Activated CD4-positive, alpha-beta T cell treated with anti-CD3 and anti-CD28 coated beads, Interleukin-2, amount 50 U/mL, for 16 hours (primary cell): ENCODE measurements at regions not wholly inside any gene's neighbourhood (a gene's known extent, or its start where the extent isn't known, plus 50 kb on each side); places are given as distances from the start of the nearest gene placed in this dataset.
"Not testable (repeated sequence)": the region's sequence is repeated elsewhere in the genome, so short reads cannot be mapped to it uniquely, and the experiment has no call there.

Experiments
- DNase-seq: peaks from one replicate; pipeline ENCODE4 v3.0.0-alpha.2; 2020

DNA sequence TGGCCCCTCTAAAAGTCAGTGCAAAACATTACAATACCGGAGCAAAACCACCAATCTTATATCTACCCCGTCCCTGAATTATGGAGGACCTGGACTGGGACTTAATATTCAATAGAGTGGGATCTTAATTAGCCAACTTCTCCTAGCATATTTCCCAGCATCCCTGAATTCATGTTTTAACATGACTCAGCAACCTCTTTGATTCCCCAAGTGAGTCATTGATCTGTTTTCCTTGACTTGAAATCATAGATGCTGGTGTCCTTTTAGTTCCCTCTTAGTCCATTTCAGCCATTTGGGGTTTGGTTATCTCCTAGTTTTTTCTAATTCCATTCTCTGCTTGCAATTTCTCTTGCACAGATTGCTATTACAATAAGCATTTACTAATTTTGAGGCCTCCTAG, 677.7 kb upstream of the CELF4 start:
- DNase-seq: no peak

GRCh38 chr18:38241736-38242135, 676.1 kb upstream of the CELF4 start:
- no peak for DNase-seq

GRCh38 chr18:38241216-38241615, 675.6 kb upstream of the CELF4 start:
- no peak for DNase-seq

DNA sequence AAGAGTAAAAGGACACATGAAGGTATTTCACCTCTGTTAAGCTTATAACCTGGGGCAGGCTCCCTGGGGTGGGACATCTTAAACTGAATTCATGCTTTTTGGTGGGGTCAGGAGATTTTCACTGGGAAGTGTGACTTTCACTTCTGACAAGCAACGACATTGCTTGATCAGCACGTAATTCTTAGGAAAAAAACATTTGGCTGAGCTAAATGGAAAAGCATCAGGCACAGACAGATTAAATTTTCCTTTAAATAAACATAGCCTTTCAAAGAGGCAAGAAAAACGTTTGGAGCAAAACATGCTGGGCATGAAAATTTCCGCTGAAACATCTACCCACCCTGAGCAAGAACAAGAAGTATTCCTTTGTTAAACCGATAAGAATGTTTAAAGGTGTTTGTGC, 674.0 kb upstream of the CELF4 start:
- no peak for DNase-seq

GRCh38 chr18:38237796-38238195, 672.2 kb upstream of the CELF4 start:
- no peak for DNase-seq

DNA sequence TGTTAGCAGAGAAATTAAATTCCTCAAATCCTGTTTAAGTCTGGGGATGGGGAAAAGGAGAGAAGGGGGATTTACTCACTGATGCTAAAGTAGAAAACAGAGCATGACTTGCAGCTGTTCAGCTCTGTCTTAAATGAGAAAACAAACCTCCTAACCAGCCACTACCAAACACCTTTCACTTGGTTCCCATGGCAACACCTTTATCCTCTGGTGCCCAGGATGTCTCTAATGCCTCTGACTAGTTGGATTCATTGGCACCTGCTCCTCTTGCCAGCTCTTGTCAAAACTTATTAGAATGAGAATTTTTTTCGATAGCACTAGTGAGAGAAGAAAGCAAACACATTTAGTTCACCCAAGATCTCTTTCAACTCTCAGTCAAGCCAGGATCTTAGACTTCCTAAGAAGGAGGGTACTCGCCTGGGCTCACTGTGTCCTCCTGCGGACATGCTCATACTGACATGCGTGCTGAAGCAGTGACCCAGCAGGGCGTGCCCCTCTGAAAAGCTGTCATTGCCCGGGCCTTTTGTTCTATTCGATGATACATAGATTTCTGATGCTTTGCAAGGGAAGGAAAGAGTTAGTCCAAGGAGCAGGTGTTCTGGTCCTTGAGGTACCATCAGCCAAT, 656.0 kb upstream of the CELF4 start:
- DNase-seq: no peak

DNA sequence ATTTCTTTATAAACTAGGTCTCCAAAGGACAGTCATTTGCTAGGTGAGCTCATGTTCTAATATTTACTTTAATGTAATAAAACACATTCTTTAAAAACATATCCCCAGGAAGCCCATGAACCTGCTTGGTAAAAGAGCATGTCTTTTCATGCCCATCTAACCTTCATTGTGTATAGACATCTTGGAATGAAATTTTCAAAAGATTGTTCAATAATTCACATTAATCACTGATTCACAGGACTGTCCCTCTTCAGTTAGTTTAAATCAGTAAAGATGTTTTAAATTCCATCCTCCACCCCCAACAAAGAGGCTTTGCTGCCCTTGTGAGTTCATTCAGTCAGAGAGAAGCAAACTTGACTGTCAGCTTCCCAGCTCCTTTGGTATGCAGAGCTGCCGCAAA, 633.4 kb upstream of the CELF4 start:
- DNase-seq: no peak

- no peak for DNase-seq
Observed at GRCh38 chr18:38198526-38198925, 632.9 kb upstream of the CELF4 start.

DNA sequence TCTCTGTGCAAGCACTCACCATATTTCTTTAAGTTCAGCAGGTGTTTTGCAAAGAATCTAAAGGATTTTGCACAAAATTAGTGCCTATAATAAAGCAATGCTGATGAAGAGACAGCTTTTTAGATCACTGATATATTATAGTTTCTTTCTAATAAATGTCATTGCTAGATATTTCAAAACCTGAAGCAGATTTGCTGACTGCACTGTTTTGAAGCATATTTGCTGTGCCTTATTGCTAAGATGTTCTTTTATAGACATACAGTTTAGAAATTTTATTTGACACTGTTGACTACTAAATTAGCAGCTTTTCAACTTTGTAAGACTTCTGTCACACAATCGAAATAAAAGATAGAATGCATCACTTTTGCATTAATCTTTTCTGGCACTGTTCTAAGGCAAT, 620.9 kb upstream of the CELF4 start:
- DNase-seq: no peak

DNA sequence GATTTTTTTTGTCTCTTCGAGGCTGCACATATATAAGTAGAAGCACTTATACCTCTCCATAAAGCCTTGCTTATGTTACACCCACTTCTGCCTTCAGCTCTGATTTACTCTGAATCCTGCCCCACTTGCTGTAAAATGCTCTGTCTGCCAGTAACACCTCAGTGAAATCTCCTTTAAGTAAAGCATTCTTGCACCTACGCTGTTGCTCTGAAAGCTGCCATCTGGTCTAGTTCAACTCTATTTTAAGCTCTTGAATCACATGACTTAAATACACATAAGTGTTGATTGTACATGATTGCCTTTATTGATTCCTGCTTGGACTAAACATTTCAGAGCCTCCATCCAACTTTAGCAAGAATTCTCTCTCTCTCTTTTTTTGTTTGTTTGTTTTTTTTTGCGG, 609.0 kb upstream of the CELF4 start:
- DNase-seq: no peak

DNA sequence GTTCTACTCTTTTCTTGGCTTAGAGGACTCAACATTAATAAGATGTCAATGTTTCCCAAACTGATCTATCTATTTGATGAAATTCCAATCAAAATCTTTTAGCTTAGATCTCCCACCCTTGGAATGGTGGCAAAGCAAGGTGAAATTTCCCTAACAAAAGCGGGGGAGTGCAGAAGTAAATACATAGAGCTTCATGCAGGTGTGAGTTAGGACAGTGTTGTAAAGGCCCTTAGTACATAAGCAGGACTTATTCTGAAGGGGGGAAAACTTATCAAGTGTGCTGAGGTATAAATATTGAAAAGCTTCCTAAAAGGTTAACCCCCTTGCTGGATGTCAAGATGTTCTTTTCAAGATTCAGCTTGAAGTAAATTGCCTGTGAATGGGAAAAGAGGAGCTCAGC, 608.6 kb upstream of the CELF4 start:
- no peak for DNase-seq

GRCh38 chr18:38170845-38171244, 605.2 kb upstream of the CELF4 start:
- no peak for DNase-seq

DNA sequence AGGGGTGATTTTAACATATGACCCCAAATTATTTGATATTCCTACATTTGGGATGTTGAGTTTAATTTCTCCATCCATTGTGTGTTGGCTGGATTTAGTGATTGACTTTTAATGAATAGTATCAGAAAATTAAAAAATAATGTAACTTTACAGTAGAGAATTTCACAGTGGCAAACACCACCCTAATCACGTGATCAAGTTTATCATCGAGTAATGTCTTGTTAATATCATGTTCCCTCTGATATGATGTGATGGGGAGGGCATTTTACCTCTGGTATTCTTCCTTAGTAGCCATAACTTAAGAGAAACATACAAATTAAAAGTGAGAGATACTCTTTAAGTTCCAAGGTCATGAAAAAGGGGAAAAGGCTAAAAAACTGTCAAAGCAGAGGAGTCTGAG, 602.0 kb upstream of the CELF4 start:
- DNase-seq: no peak

GRCh38 chr18:38153116-38153515, 587.5 kb upstream of the CELF4 start:
- not testable (repeated sequence) for DNase-seq

DNA sequence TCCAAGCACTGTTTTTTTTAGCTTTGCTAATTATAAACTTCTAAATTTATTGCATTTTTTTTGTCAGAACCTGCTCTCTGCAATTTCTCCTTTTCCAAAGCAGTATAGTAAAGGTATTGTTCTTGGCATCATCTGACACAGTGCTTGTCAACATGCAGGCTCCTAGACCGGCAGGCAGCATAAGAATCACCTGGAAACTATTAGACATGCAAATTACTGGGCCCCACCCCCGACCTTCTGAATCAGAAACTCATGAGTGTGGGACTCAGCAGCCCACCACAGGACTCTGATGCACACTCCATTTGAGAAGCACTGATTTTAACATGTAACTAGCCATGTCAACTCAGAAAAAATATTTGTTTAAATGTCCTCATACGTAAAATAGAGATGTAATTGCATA, 551.1 kb upstream of the CELF4 start:
- DNase-seq: no peak

- DNase-seq: no peak
Observed at GRCh38 chr18:38115201-38115600, 549.6 kb upstream of the CELF4 start.

- no peak for DNase-seq
Observed at GRCh38 chr18:38087538-38087937, 521.9 kb upstream of the CELF4 start.

DNA sequence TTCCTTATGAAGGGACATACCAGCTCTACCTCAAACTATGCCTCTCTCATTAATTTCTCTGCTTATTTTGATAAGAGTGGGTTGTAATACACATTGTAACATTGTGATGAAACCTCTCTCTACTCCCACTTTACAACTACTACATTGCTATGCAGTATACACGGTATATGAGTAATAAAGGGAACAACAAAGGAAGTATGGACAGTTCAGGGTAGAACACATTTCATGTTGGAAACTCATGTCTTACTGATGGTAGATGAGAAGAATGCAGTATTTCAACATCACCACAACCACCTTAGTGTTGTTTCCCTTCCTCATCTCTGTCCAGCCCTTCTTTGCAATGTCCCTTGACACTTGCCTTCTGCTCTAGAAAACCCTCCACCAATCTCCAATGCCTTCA, 515.9 kb upstream of the CELF4 start:
- DNase-seq: no peak

DNA sequence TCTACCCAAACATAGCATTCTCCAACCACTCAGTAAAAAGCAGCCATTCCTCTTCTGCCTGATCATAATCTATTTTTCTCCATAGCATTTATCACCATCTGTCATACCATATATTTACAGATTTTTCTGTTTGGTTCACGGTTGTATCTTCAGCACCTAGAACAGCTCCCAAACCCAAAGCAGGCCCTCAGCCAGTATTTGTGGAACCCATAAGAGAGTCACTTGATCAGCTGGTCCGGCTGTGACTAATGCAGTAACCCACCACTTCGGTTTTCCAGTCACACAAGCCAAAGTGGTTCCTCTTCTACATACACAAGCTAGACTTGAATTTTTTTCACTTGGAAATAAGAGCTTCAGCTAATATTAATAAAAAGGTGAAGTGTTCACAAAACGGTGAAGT, 511.6 kb upstream of the CELF4 start:
- no peak for DNase-seq

GRCh38 chr18:38076346-38077070, 510.9 kb upstream of the CELF4 start:
- no peak for DNase-seq

- DNase-seq: no peak
Observed at GRCh38 chr18:38074298-38074876, 508.8 kb upstream of the CELF4 start.

DNA sequence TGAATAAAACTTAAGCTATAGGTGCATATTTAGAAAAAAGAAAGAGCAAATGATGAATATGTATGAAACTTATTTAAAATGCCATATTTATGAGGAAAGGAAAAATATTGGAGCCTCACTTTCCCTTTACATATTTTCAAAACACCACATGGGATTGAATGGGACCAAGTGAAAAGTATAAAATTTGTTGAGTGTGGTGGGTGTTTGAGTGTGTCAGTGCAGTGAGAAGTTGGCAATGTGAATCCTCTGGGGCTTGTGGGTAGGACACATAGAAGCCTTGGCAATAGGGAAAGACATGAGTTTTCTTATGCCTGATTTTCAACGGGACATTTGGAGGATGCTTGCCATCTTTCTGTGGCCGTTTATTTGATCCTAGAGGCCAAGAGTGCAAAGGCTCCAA, 502.2 kb upstream of the CELF4 start:
- DNase-seq: no peak

DNA sequence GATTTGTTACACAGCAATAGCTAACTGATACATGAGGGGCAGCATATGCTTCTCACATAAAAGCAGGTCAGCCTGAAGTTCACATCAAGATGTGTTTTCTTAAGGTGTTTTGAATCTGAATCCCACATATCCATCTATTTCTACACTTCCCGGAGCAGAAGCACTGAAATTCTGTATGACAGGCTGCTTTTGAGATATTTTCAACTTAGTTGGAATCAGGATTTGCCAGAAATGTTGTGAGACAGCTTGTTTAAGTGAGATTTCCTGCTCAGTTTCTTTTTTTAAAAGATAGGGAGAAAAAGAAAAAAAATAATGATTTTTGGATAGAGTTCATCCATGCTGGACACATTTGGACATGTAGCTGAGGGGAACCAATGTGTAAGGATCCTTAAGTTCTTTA, 501.5 kb upstream of the CELF4 start:
- DNase-seq: no peak

DNA sequence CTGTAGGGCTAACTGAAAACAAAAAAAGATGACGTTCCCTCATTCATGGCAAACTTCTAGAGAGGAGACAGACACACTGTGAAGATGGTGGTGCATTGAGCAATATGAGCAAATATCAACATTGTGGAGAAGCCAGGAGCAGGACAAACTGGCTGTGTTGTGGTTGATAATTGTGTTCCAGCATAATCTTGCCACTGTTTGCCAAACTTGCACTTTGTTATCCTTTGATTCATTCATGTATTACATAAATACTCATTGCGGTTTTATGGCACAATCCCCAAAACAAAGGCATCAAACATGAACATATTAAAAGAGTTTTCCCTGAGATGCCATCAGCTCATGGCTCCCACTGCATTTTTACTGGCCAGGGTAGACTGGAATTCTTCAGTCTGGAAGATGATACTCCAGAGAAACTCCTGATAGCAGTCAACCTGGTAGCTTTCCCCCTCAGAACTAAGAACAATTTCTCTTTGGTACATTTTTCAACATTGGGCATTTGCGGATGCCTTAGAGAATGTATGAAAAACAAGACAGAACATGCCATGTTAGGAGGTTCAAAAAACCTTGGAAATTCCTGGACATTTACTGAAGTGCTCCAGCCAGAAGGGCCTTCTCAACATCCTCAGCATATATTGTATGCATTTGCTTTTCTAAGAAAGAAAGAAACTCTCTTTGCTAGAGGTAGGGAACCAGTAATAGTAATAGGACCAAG, 487.4 kb upstream of the CELF4 start:
- DNase-seq: no peak
